GM21619 (cell line): ENCODE measurements at regions not wholly inside any gene's neighbourhood (a gene's known extent, or its start where the extent isn't known, plus 50 kb on each side); places are given as distances from the start of the nearest gene placed in this dataset.

Experiments used
- ATAC-seq: cut with Tn5 transposase; IDR thresholded peaks from one replicate; pipeline ENCODE4 v1.9.1; 2021; ENCODE audit not compliant: unreplicated experiment

GRCh38 chr18:29313312-29313711, 1136.4 kb upstream of the CDH2 start:
- no peak for ATAC-seq

GRCh38 chr18:29311580-29311979, 1134.7 kb upstream of the CDH2 start:
- no peak for ATAC-seq

GRCh38 chr18:29309366-29309765, 1132.4 kb upstream of the CDH2 start:
- ATAC-seq = no peak

- ATAC-seq = no peak
These were observed 1131.1 kb upstream of the CDH2 start for GRCh38 chr18:29307982-29308381.

GRCh38 chr18:29307231-29307630, 1130.3 kb upstream of the CDH2 start:
- no peak for ATAC-seq

GRCh38 chr18:29305516-29305915, 1128.6 kb upstream of the CDH2 start:
- no peak for ATAC-seq

DNA sequence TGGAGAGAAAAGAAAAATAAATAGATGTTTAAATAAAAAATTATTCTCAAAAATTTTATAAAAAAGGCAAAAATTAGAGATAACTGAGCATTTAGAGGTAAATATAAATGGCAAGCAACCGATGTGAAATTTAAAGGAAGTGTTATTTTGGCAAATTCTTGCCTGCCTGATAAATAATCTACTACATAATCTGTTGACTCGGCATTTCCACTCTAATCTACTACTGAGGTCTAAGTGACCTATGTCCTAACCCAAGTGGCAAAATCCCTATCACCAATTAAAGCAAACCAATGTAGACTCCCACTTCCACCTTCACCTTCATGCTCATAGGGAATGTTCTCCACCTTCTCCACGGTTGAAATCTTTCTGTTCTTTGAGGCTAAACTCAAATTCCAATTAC, 1124.1 kb upstream of the CDH2 start:
- ATAC-seq = no peak

DNA sequence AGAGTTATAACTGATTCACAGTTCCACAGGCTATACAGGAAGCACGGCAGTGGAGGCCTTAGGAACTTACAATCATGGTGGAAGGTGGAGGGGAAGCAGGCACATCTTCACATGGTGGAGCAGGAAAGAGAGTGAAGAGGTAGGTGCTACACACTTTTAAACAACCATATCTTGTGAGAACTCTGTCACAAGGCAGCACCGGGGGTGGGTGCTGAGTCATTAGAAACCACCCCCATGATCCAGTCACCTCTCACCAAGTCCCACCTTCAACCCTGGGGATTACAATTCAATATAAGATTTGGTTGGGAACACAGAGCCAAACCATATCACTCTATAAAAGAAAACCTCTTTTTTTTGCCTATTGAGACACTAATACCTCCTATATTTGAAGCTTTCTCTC, 1108.5 kb upstream of the CDH2 start:
- no peak for ATAC-seq

DNA sequence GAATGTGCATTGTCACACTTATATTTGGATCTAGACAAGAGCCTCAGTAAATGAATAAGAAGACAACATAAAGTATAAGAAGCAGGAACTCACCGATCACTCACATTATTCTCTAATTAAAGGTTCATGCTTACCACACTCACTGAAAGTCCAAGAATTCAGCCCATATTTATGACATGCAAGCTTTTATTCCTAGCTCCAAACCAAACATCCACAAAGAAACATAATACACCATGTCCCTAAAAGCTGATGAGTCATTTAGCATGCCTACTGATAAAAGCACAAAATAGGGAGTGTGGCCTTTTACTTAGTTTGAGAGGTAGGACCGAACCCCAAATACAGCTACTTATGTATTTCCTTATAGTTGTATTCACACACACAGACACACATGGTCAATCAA, 1094.6 kb upstream of the CDH2 start:
- no peak for ATAC-seq

DNA sequence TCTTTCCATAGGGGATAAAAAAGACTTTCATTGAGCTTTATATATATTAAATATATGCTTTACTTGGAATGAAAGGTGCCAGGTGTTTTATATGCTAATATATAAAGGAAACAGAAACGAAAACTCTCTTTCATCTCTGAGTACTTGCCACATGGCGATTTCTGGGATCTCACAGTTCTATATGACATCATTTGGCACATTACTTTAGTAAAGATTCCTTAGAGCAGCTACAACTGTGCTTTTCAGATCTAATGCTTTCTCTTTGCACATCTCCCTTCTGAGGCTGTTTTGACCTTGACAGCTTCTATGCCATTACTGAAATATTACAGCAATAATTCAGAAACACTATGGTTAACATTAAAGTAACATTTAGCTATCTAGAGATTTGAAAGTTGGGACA, 1082.9 kb upstream of the CDH2 start:
- ATAC-seq = no peak

DNA sequence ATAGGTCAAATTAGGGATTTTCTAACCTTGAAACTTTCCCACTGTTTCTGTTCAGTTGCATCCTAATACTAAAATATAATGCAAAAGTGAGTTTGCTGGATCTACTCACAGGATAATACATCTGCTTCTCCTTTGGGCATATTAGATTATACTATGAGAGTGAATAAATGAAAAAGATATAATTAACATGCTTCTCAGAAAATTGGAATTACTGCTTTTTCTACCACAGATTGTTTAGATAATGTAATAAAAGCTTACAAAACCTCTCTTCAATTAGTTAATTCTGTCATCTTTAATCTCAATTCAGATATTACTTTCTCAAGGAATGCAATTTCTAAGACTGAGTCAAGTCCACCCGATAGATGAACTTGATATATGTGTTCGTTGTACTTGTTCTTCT, 1077.2 kb upstream of the CDH2 start:
- no peak for ATAC-seq

- no peak for ATAC-seq
These were observed 1074.8 kb upstream of the CDH2 start for GRCh38 chr18:29251681-29252080.

GRCh38 chr18:29250843-29251242, 1073.9 kb upstream of the CDH2 start:
- no peak for ATAC-seq

DNA sequence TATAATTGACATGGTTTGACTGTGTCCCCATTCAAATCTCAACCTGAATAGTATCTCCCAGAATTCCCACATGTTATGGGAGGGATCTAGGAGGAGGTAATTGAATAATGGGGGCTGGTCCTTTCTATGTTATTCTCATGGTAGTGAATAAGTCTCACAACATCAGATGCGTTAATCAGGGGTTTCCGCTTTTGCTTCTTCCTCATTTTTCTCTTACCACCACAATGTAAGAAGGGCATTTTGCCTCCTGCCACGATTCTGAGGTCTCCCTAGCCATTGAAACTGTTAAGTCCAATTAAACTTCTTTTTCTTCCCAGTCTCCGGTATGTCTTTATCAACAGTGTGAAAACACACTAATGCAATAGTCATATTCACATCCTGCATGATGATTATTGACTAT, 1073.3 kb upstream of the CDH2 start:
- ATAC-seq = no peak

- ATAC-seq = no peak
These were observed 1071.9 kb upstream of the CDH2 start for GRCh38 chr18:29248805-29249204.

DNA sequence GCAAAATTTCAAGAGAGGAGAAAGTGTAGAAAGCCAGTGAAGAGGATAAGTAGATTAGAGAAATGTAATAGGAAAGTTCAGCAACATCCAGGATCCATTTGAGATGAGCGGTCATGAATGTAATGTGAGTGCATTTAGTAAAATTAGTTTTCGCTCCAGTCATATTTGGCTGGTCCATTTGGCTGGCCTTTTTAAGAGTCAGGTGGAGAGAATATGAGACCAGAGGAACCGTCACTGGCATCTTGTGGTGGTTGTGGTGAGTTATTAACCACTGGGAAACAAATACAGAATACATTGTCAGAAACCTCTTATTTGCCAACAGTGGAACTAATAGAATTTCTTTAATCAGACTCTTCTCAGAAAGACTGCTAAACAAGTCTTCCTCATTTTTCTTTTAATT, 1064.3 kb upstream of the CDH2 start:
- no peak for ATAC-seq

DNA sequence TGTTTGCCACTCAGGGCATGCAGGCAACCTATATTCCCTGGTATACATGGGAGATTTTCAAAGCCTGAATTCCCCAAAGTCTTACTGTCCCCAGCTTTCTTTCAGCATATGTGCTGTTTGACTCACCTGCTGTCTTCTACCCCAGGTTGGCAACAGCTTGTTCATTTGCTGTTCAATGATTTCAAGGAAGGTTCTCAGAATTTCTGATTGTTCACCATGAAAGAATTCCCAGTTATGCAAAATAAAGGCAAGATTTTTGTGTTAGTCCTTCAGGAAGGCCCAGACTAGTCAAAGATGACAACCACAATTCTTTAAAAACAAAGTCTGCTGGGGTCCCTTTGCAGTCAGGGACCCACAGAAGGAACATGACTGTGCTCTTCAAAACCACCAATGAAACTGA, 1057.8 kb upstream of the CDH2 start:
- ATAC-seq = no peak

DNA sequence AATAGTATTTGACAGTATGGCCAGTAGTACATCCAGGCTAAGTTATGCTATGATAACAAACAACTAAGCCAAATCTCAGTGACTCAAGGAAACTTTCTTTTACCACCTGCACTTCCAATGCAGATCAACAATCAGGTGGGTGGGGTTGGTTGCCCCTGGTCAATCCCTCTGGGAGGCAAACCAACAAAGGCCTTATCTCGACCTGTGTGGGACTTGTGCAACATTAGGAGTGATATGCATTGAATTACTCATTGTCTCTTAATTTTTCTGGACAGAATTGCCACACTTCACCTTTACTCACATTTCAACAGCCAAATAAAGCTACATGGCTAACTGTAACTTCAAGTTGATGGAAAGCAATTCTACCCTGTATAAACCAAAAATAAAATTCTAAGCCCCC, 1049.3 kb upstream of the CDH2 start:
- no peak for ATAC-seq

- no peak for ATAC-seq
These were observed 1048.4 kb upstream of the CDH2 start for GRCh38 chr18:29225351-29225750.

DNA sequence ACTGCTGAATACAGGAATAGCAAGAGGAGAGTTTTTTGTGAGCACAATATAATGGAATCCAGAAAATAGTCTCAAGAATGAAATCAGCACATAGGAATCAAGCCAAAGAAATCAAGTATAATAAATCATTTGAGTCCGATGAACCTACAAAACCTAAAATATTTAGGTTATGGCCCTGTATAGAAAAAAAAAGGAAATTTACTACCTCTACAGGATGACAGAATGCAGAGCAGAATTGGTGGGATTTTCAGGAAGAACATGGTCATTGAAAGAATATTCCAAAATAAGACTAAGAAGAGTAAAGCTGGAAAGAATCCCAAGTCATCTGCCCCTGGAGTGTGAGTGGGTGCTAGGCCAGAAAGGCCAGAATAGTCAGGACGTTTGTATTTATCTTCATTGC, 1041.2 kb upstream of the CDH2 start:
- ATAC-seq = no peak

GRCh38 chr18:29217124-29217915, 1040.4 kb upstream of the CDH2 start:
- no peak for ATAC-seq

GRCh38 chr18:29198834-29199233, 1021.9 kb upstream of the CDH2 start:
- ATAC-seq = no peak

DNA sequence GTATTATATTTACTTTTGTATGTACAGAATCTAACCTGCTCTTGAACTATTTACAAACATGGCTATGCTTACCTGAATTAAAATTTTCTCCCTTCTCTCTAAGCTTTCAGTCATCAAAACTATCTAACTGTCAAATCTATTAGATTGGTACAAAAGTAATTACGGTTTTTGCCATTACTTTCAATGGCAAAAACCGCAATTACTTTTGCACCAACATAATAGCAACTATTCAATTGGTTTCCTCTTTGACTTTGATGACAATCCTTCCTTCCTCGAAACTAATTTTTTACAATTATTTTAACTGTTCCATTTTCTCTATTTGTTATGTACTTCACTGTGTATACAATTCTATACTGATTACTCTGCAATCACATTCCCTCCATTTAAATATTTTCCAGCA, 1019.4 kb upstream of the CDH2 start:
- no peak for ATAC-seq
